ENCODE measurements at regions not wholly inside any gene's neighbourhood (a gene's known extent, or its start where the extent isn't known, plus 50 kb on each side); places are given as distances from the start of the nearest gene placed in this dataset.

DNA sequence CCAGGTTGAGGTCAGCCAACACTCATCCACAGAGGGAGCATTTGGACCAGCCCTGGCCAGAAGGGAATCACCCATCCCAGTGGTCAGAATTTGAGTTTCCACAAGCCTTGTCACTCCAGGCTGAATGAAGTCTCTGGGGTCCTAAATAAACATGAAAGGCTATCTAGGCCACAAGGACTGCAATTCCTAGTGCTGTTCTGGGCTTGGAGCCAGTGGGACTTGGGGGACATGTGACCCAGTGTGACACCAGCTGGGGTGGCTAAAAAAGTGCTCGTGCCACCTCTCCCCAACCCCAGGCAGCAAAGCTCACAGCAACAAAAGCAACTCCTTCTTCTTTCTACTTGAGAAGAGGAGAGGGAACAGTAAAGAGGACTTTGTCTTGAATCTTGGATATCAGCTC lies 91.7 kb downstream of the MDH1 start:
- CTCF ChIA-PET (ENCODE audit: unreplicated experiment) = no interaction called here
- TF ChIP-seq EZH2phosphoT487 (IDR thresholded peaks at IDR 0.05; ENCODE audit: borderline replicate concordance, low read depth, low read length) = no peak
- TF ChIP-seq, protein P1, sequence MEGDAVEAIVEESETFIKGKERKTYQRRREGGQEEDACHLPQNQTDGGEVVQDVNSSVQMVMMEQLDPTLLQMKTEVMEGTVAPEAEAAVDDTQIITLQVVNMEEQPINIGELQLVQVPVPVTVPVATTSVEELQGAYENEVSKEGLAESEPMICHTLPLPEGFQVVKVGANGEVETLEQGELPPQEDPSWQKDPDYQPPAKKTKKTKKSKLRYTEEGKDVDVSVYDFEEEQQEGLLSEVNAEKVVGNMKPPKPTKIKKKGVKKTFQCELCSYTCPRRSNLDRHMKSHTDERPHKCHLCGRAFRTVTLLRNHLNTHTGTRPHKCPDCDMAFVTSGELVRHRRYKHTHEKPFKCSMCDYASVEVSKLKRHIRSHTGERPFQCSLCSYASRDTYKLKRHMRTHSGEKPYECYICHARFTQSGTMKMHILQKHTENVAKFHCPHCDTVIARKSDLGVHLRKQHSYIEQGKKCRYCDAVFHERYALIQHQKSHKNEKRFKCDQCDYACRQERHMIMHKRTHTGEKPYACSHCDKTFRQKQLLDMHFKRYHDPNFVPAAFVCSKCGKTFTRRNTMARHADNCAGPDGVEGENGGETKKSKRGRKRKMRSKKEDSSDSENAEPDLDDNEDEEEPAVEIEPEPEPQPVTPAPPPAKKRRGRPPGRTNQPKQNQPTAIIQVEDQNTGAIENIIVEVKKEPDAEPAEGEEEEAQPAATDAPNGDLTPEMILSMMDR (conservative IDR thresholded peaks at IDR 0.05; ENCODE audit: low read length) = no peak
- Histone ChIP-seq H3K79me2 (ENCODE audit: insufficient read depth, low read depth, low read length) (no peaks in the 10 kb centered on the region), H3K27ac (ENCODE audit: low read depth, low read length, poor library complexity, severe bottlenecking) (no peak overlapping the region), H3K9me3 (ENCODE audit: low read length) (no peaks in the 10 kb centered on the region), H3K4me3 (ENCODE audit: low read depth, low read length, poor library complexity, severe bottlenecking) (no peak overlapping the region), H3K4me1 (ENCODE audit: insufficient read depth, low read length, poor library complexity, severe bottlenecking) (no peaks in the 10 kb centered on the region), H3K9me2 (ENCODE audit: insufficient read depth, low read length) (no peaks in the 10 kb centered on the region), H3K4me2 (ENCODE audit: low read length) (no peak overlapping the region), H2AFZ (ENCODE audit: low read length) (no peak overlapping the region), H4K20me1 (ENCODE audit: insufficient read depth, low read length) (no peaks in the 10 kb centered on the region), H3K36me3 (ENCODE audit: insufficient read depth, low read length) (no peaks in the 10 kb centered on the region)
- DNase-seq (ENCODE audit: low spot score) = no peak
- intact Hi-C loops (cut with micrococcal nuclease; ENCODE audit: unreplicated experiment) = no loop called here
- POLR2A ChIA-PET = no interaction called here
- no TSS peak for BruUV-seq (replicated peaks)

DNA sequence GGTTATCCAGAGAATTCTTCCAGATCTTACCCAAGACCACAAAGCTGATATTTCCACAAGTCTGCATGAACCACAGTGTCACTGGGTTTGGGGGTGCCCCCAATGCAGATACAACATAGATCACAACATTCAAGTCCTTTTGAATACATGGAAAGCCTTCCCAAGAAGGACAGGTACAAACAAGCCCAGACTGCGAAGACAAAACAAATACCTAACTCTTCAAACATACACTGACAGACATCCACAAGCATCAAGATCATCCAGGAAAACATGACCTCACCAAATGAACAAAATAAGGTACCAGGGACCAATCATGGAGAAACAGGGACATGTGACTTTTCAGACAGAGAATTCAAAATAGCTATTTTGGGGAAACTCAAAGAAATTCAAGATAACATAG lies 93.1 kb downstream of the MDH1 start:
- ChIA-PET CTCF (ENCODE audit: unreplicated experiment) (no interaction called here), POLR2A (no interaction called here)
- Histone ChIP-seq H3K79me2 (ENCODE audit: insufficient read depth, low read depth, low read length) (no peaks in the 10 kb centered on the region), H3K27ac (ENCODE audit: low read depth, low read length, poor library complexity, severe bottlenecking) (no peak overlapping the region), H3K4me3 (ENCODE audit: low read depth, low read length, poor library complexity, severe bottlenecking) (no peak overlapping the region), H3K9me2 (ENCODE audit: insufficient read depth, low read length) (no peaks in the 10 kb centered on the region; the same call in 1 of the 2 replicates), H4K20me1 (ENCODE audit: insufficient read depth, low read length) (no peaks in the 10 kb centered on the region), H3K4me2 (ENCODE audit: low read length) (no peak overlapping the region), H3K4me1 (ENCODE audit: insufficient read depth, low read length, poor library complexity, severe bottlenecking) (no peaks in the 10 kb centered on the region), H3K36me3 (ENCODE audit: insufficient read depth, low read length) (no peaks in the 10 kb centered on the region), H3K9me3 (ENCODE audit: low read length) (no peaks in the 10 kb centered on the region), H2AFZ (ENCODE audit: low read length) (no peak overlapping the region)
- no TSS peak for BruUV-seq (replicated peaks)
- TF ChIP-seq EZH2phosphoT487 (IDR thresholded peaks at IDR 0.05; ENCODE audit: borderline replicate concordance, low read depth, low read length) = no peak
- TF ChIP-seq, protein P1 (conservative IDR thresholded peaks at IDR 0.05; ENCODE audit: low read length) = no peak
- DNase-seq (ENCODE audit: low spot score) = no peak
- intact Hi-C loops (cut with micrococcal nuclease; ENCODE audit: unreplicated experiment) = no loop called here

DNA sequence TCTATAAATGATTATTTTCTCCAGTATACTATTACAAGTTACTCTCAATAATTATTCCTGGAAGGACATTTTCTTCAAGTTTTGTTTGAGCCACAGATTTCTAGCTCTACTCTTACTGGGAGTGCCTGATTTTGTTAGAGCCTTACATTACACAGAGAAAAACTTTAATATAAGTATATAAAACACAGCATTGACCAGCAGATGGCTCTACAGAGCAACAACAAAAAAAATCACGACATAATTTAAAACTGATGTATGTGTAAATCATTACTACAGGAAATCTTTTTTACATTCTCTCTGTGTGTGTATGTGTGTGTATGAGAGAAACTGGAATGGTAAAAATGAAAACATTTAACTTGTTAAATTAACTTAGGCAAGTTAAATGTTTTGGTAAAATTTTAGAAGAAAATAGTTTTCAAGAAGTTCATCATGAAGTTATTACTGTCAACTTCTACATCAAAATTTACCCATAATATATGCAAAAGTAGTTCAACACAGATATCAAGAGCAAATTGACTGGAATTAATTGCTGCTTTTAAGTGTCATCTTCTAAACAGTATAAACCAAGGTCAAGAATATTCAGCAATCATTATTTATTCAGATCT lies 103.3 kb downstream of the MDH1 start:
- DNase-seq (ENCODE audit: low spot score) = peak; percentile 58
- no peaks in the 10 kb centered on the region for H4K20me1 ChIP-seq (ENCODE audit: insufficient read depth, low read length)
- no peaks in the 10 kb centered on the region for H3K36me3 ChIP-seq (ENCODE audit: insufficient read depth, low read length)
- TF ChIP-seq EZH2phosphoT487 (IDR thresholded peaks at IDR 0.05; ENCODE audit: borderline replicate concordance, low read depth, low read length) = no peak
- TF ChIP-seq, protein P1 (conservative IDR thresholded peaks at IDR 0.05; ENCODE audit: low read length) = peak; percentile 91
- H3K9me3 ChIP-seq (ENCODE audit: low read length) = no peaks in the 10 kb centered on the region
- no peak overlapping the region for H3K4me3 ChIP-seq (ENCODE audit: low read depth, low read length, poor library complexity, severe bottlenecking)
- intact Hi-C loops (cut with micrococcal nuclease; ENCODE audit: unreplicated experiment) = loop anchor here (1.0 kb wide), 1 partner anchor 197 kb away; no protein-coding TSS in a partner anchor
- POLR2A ChIA-PET = interaction anchor here (0.6 to 1.6 kb wide), 5 partner anchors 19 to 636 kb away, joined by 3 to 4 read pairs (median 3); no protein-coding TSS in a partner anchor
- CTCF ChIA-PET (ENCODE audit: unreplicated experiment) = no interaction called here
- no peaks in the 10 kb centered on the region for H3K9me2 ChIP-seq (ENCODE audit: insufficient read depth, low read length)
- no TSS peak for BruUV-seq (replicated peaks)
- H3K79me2 ChIP-seq (ENCODE audit: insufficient read depth, low read depth, low read length) = no peaks in the 10 kb centered on the region
- H3K27ac ChIP-seq (ENCODE audit: low read depth, low read length, poor library complexity, severe bottlenecking) = no peak overlapping the region
- no peaks in the 10 kb centered on the region for H3K4me1 ChIP-seq (ENCODE audit: insufficient read depth, low read length, poor library complexity, severe bottlenecking)
- no peak overlapping the region for H3K4me2 ChIP-seq (ENCODE audit: low read length)
- H2AFZ ChIP-seq (ENCODE audit: low read length) = no peak overlapping the region

Measured in OCI-LY7 (cell line).